CD4-positive, alpha-beta T cell (primary cell): ENCODE measurements at regions not wholly inside any gene's neighbourhood (a gene's known extent, or its start where the extent isn't known, plus 50 kb on each side); places are given as distances from the start of the nearest gene placed in this dataset.

ENCODE experiments used
- ATAC-seq: fragments of 200-7000 bp; cut with Tn5 transposase; one replicate; pipeline ENCODE4 v1.10.0; 2022; ENCODE audit warnings: mild to moderate bottlenecking; ENCODE audit not compliant: poor library complexity
- CTCF ChIA-PET: fragments of 350-600 bp; sonication (Branson Sonifier 250); formaldehyde crosslinking; loops from one replicate; lab custom pipeline; 2021; ENCODE audit warnings: antibody characterized with exemption, inconsistent platforms; lab: Charles Lee
- POLR2A ChIA-PET: fragments of 350-600 bp; sonication (Branson Sonifier 250); formaldehyde crosslinking; loops from one replicate; lab custom pipeline; 2021; ENCODE audit warnings: antibody characterized with exemption, inconsistent platforms; lab: Charles Lee
- DNase-seq, 14 experiments: peaks; one replicate each; pipeline ENCODE4 v3.0.0-alpha.2; 2013 to 2020; ENCODE audit warnings: mixed read lengths in 2 of 14
- H3K27ac ChIP-seq, 2 donors: one replicate each; pipeline versions ENCODE4 v1.5.1 to v1.7.0; 2013; ENCODE audit warnings: low read length in 2 of 2, low read depth in 1 of 2, mild to moderate bottlenecking in 1 of 2
- H3K27me3 ChIP-seq, 2 experiments: 1 replicate in 1 of 2; 2 replicates in 1 of 2; pipeline versions ENCODE4 v1.6.1 to v1.7.0; 2013; ENCODE audit warnings: low read length in 2 of 2, control low read depth in 1 of 2, mild to moderate bottlenecking in 1 of 2, moderate library complexity in 1 of 2; ENCODE audit not compliant: insufficient read depth in 2 of 2, control insufficient read depth in 1 of 2
- H3K36me3 ChIP-seq: one replicate; pipeline ENCODE4 v1.6.1; 2013; ENCODE audit warnings: low read length, control low read depth; ENCODE audit not compliant: insufficient read depth
- H3K4me1 ChIP-seq: one replicate; pipeline ENCODE4 v1.6.1; 2013; ENCODE audit warnings: low read length, control low read depth; ENCODE audit not compliant: insufficient read depth
- H3K4me3 ChIP-seq: one replicate; pipeline ENCODE4 v1.5.1; 2013; ENCODE audit warnings: mild to moderate bottlenecking, low read length, moderate library complexity
- H3K9me3 ChIP-seq, 2 experiments: 1 replicate in 1 of 2; 2 replicates in 1 of 2; pipeline versions ENCODE4 v1.6.1 to v1.7.0; 2013; ENCODE audit warnings: low read length in 2 of 2, mild to moderate bottlenecking in 2 of 2, control low read depth in 1 of 2, moderate library complexity in 1 of 2; ENCODE audit not compliant: control insufficient read depth in 1 of 2, insufficient read depth in 1 of 2
- H3K27ac Mint-ChIP-seq: one replicate; pipeline ENCODE4 v1.8.0; 2020; ENCODE audit warnings: mixed read lengths
- H3K27me3 Mint-ChIP-seq: one replicate; pipeline ENCODE4 v1.8.0; 2021; ENCODE audit warnings: mixed read lengths
- H3K36me3 Mint-ChIP-seq: one replicate; pipeline ENCODE4 v1.8.0; 2021; ENCODE audit warnings: low read depth, mixed read lengths
- H3K4me1 Mint-ChIP-seq: one replicate; pipeline ENCODE4 v1.8.0; 2021; ENCODE audit warnings: low read depth, mixed read lengths
- H3K4me3 Mint-ChIP-seq: one replicate; pipeline ENCODE4 v1.8.0; 2020; ENCODE audit warnings: mild to moderate bottlenecking, mixed read lengths
- H3K9me3 Mint-ChIP-seq: one replicate; pipeline ENCODE4 v1.8.0; 2020; ENCODE audit warnings: mixed read lengths
- intact Hi-C, 2 experiments: fragments of 100-400 bp; cut with DNase I in 1 of 2; cut with micrococcal nuclease in 1 of 2; formaldehyde crosslinking; loops; one replicate each; pipeline versions ENCODE4 v1.15.1 to v1.9.0; 2023 to 2025; cut with DNase I, micrococcal nuclease
- TF ChIP-seq, protein P1 (sequence below): fragments of 200-600 bp; IDR thresholded peaks from one replicate; pipeline ENCODE4 v1.8.0; 2022; ENCODE audit warnings: antibody characterized with exemption, mild to moderate bottlenecking

GRCh38 chr5:4970171-4970570 is 170.0 kb upstream of the ADAMTS16 start:
- DNase-seq (no peak), ATAC-seq (no peak)
- no peaks in the 10 kb centered on the region for H3K27me3 Mint-ChIP-seq
- CTCF ChIA-PET, result no interaction called here
- no peaks in the 10 kb centered on the region for H3K9me3 ChIP-seq
- peaks cover 2% of the 10 kb centered on the region for H3K9me3 Mint-ChIP-seq
- intact Hi-C loops, result no loop called here
- no peaks in the 10 kb centered on the region for H3K4me1 ChIP-seq
- H3K4me3 ChIP-seq, result no peak overlapping the region
- POLR2A ChIA-PET, result no interaction called here
- H3K36me3 Mint-ChIP-seq, result no peaks in the 10 kb centered on the region
- no peaks in the 10 kb centered on the region for H3K36me3 ChIP-seq
- TF ChIP-seq, protein P1, sequence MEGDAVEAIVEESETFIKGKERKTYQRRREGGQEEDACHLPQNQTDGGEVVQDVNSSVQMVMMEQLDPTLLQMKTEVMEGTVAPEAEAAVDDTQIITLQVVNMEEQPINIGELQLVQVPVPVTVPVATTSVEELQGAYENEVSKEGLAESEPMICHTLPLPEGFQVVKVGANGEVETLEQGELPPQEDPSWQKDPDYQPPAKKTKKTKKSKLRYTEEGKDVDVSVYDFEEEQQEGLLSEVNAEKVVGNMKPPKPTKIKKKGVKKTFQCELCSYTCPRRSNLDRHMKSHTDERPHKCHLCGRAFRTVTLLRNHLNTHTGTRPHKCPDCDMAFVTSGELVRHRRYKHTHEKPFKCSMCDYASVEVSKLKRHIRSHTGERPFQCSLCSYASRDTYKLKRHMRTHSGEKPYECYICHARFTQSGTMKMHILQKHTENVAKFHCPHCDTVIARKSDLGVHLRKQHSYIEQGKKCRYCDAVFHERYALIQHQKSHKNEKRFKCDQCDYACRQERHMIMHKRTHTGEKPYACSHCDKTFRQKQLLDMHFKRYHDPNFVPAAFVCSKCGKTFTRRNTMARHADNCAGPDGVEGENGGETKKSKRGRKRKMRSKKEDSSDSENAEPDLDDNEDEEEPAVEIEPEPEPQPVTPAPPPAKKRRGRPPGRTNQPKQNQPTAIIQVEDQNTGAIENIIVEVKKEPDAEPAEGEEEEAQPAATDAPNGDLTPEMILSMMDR, result no peak
- H3K4me3 Mint-ChIP-seq, result no peak overlapping the region
- no peak overlapping the region for H3K27ac Mint-ChIP-seq
- no peak overlapping the region for H3K27ac ChIP-seq
- H3K27me3 ChIP-seq, result no peaks in the 10 kb centered on the region
- no peaks in the 10 kb centered on the region for H3K4me1 Mint-ChIP-seq

GRCh38 chr5:4976902-4977301 is 163.2 kb upstream of the ADAMTS16 start:
- DNase-seq (no peak), ATAC-seq (no peak)
- H3K27ac ChIP-seq, result no peak overlapping the region
- POLR2A ChIA-PET, result no interaction called here
- H3K27me3 Mint-ChIP-seq, result no peaks in the 10 kb centered on the region
- no peaks in the 10 kb centered on the region for H3K36me3 Mint-ChIP-seq
- no peaks in the 10 kb centered on the region for H3K9me3 Mint-ChIP-seq
- intact Hi-C loops, result no loop called here
- no peak overlapping the region for H3K4me3 Mint-ChIP-seq
- CTCF ChIA-PET, result no interaction called here
- H3K4me1 ChIP-seq, result no peaks in the 10 kb centered on the region
- H3K4me1 Mint-ChIP-seq, result no peaks in the 10 kb centered on the region
- no peak overlapping the region for H3K4me3 ChIP-seq
- H3K27ac Mint-ChIP-seq, result no peak overlapping the region
- TF ChIP-seq, protein P1, result no peak
- no peaks in the 10 kb centered on the region for H3K9me3 ChIP-seq
- H3K36me3 ChIP-seq, result no peaks in the 10 kb centered on the region
- no peaks in the 10 kb centered on the region for H3K27me3 ChIP-seq

DNA sequence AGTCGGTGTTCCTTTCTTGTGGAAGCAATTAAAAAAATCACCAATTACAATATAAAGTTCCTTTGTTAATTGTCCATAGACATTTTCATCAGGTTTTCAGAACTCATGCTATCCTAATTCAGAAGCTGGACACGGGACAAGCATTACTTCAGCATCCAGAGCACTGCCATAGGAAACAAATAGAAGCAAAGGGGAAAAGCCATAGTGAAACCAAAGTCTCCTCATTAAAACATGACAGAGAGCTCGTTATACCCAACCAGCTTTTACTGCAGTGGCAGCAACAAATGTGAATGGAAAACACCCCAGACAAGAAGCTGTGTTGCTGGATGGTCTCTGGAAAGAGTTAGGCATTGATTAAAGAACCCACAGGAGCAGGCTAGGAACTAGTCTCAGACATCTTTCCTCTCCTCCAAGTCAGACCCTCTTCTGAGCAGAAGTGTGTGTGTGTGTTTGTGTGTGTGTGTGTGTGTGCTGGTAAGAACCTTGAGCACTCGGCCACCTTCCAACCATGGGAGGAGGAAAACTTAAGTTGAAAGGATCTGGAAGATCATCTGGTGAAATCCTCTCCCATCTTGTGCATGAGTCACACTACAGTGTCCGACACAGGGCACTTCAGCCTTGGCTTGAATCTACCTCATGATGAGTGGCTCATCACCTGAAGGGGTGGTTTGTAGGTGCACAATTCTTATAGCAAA is 162.6 kb upstream of the ADAMTS16 start:
- POLR2A ChIA-PET, result no interaction called here
- Histone ChIP-seq H3K36me3 (no peaks in the 10 kb centered on the region), H3K4me1 (no peaks in the 10 kb centered on the region), H3K27me3 (no peaks in the 10 kb centered on the region), H3K4me3 (no peak overlapping the region), H3K9me3 (no peaks in the 10 kb centered on the region), H3K27ac (no peak overlapping the region)
- Mint-ChIP-seq H3K4me1 (no peaks in the 10 kb centered on the region), H3K27me3 (no peaks in the 10 kb centered on the region), H3K4me3 (no peak overlapping the region), H3K36me3 (no peaks in the 10 kb centered on the region), H3K27ac (no peak overlapping the region), H3K9me3 (no peaks in the 10 kb centered on the region)
- DNase-seq (no peak), ATAC-seq (no peak)
- CTCF ChIA-PET, result no interaction called here
- intact Hi-C loops, result no loop called here
- TF ChIP-seq, protein P1, result no peak
